ENCODE measurements at regions not wholly inside any gene's neighbourhood (a gene's known extent, or its start where the extent isn't known, plus 50 kb on each side); places are given as distances from the start of the nearest gene placed in this dataset.

- no peak for DNase-seq (ENCODE audit: low spot score in 2 of 2)
- Histone ChIP-seq H3K27ac (no peak overlapping the region), H3K4me3 (no peak overlapping the region), H3K4me1 (peaks cover 2% of the 10 kb centered on the region), H3K27me3 (peaks cover 2% of the 10 kb centered on the region), H3K9me3 (no peaks in the 10 kb centered on the region), H3K36me3 (no peaks in the 10 kb centered on the region)
- WGBS, result 92% methylated on average over 4 of the region's 5 CpGs
- TF ChIP-seq EP300 (IDR thresholded peaks at IDR 0.05) (no peak), POLR2AphosphoS5 (IDR thresholded peaks at IDR 0.05) (no peak), POLR2A (IDR thresholded peaks at IDR 0.05) (no peak), CTCF (IDR thresholded peaks at IDR 0.05) (no peak)
These were observed 83.5 kb upstream of the ADPGK start for GRCh38 chr15:72866866-72867616.

GRCh38 chr15:72866182-72866581 is 82.6 kb upstream of the ADPGK start:
- no peak overlapping the region for H3K4me3 ChIP-seq
- H3K27ac ChIP-seq, result no peak overlapping the region
- DNase-seq (ENCODE audit: low spot score in 2 of 2), result no peak
- no peaks in the 10 kb centered on the region for H3K27me3 ChIP-seq
- H3K4me1 ChIP-seq, result peaks cover 2% of the 10 kb centered on the region
- TF ChIP-seq POLR2AphosphoS5 (IDR thresholded peaks at IDR 0.05) (no peak), POLR2A (IDR thresholded peaks at IDR 0.05) (no peak), CTCF (IDR thresholded peaks at IDR 0.05) (no peak), EP300 (IDR thresholded peaks at IDR 0.05) (no peak)
- H3K36me3 ChIP-seq, result no peaks in the 10 kb centered on the region
- no peaks in the 10 kb centered on the region for H3K9me3 ChIP-seq

GRCh38 chr15:72865486-72865885 is 81.9 kb upstream of the ADPGK start:
- Histone ChIP-seq H3K9me3 (no peaks in the 10 kb centered on the region), H3K27me3 (no peaks in the 10 kb centered on the region), H3K27ac (no peak overlapping the region), H3K4me1 (peaks cover 2% of the 10 kb centered on the region), H3K4me3 (no peak overlapping the region), H3K36me3 (no peaks in the 10 kb centered on the region)
- WGBS, result 94% methylated on average over 5 of the region's 5 CpGs
- TF ChIP-seq EP300 (IDR thresholded peaks at IDR 0.05) (no peak), CTCF (IDR thresholded peaks at IDR 0.05) (no peak), POLR2A (IDR thresholded peaks at IDR 0.05) (no peak), POLR2AphosphoS5 (IDR thresholded peaks at IDR 0.05) (no peak)
- DNase-seq (ENCODE audit: low spot score in 2 of 2), result no peak

GRCh38 chr15:72864681-72865080 is 81.1 kb upstream of the ADPGK start:
- H3K27ac ChIP-seq, result no peak overlapping the region
- no peak overlapping the region for H3K4me3 ChIP-seq
- no peaks in the 10 kb centered on the region for H3K36me3 ChIP-seq
- H3K4me1 ChIP-seq, result peaks cover 2% of the 10 kb centered on the region
- DNase-seq (ENCODE audit: low spot score in 2 of 2), result no peak
- H3K27me3 ChIP-seq, result no peaks in the 10 kb centered on the region
- H3K9me3 ChIP-seq, result no peaks in the 10 kb centered on the region
- TF ChIP-seq CTCF (IDR thresholded peaks at IDR 0.05) (no peak), POLR2AphosphoS5 (IDR thresholded peaks at IDR 0.05) (no peak), EP300 (IDR thresholded peaks at IDR 0.05) (no peak), POLR2A (IDR thresholded peaks at IDR 0.05) (no peak)
- WGBS, result 95% methylated on average over 4 of the region's 4 CpGs

- H3K27me3 ChIP-seq, result no peaks in the 10 kb centered on the region
- H3K9me3 ChIP-seq, result no peaks in the 10 kb centered on the region
- no peak overlapping the region for H3K4me3 ChIP-seq
- H3K36me3 ChIP-seq, result no peaks in the 10 kb centered on the region
- TF ChIP-seq CTCF (IDR thresholded peaks at IDR 0.05) (no peak), EP300 (IDR thresholded peaks at IDR 0.05) (no peak), POLR2AphosphoS5 (IDR thresholded peaks at IDR 0.05) (no peak), POLR2A (IDR thresholded peaks at IDR 0.05) (no peak)
- peaks cover 2% of the 10 kb centered on the region for H3K4me1 ChIP-seq
- H3K27ac ChIP-seq, result no peak overlapping the region
- no peak for DNase-seq (ENCODE audit: low spot score in 2 of 2)
- 90% methylated on average over 2 of the region's 2 CpGs for WGBS
These were observed 77.9 kb upstream of the ADPGK start for GRCh38 chr15:72861354-72861910.

Data from suprapubic skin (tissue), 4 donors.